ENCODE measurements at regions not wholly inside any gene's neighbourhood (a gene's known extent, or its start where the extent isn't known, plus 50 kb on each side); places are given as distances from the start of the nearest gene placed in this dataset.

DNA sequence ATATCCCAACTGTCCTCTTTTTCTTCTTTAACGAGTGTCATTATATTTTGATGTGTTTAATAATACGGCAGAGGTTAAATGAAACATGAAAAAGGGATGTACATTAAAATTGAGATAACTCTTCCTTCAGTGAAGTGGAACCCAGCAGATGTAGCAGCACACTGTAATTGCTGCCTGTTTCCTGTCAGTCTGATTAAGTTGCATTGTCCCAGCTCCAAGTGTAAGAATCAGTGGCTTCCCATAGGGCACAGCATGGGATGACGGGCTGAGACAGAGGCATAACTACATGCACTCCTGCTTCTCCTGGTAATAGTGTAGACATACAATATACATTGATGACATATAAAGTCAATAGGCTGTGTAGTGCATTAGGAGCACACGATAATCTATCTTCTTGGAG, 175.8 kb upstream of the TCF4 start:
- H3K9ac ChIP-seq (ENCODE audit: low read length), result no peak overlapping the region
- no peak overlapping the region for H3K4me3 ChIP-seq (ENCODE audit: low read length)
- no peaks in the 10 kb centered on the region for H3K27me3 ChIP-seq (replicated peaks; ENCODE audit: insufficient read depth, low read length)
- H4K20me1 ChIP-seq (ENCODE audit: insufficient read depth, low read length), result no peaks in the 10 kb centered on the region
- H3K79me2 ChIP-seq (ENCODE audit: low read length), result no peaks in the 10 kb centered on the region
- TF ChIP-seq EZH2 (optimal IDR thresholded peaks at IDR 0.05; ENCODE audit: low read depth, low read length) (no peak), EZH2phosphoT487 (IDR thresholded peaks at IDR 0.05; ENCODE audit: low read length) (no peak)
- TF ChIP-seq, protein P1, sequence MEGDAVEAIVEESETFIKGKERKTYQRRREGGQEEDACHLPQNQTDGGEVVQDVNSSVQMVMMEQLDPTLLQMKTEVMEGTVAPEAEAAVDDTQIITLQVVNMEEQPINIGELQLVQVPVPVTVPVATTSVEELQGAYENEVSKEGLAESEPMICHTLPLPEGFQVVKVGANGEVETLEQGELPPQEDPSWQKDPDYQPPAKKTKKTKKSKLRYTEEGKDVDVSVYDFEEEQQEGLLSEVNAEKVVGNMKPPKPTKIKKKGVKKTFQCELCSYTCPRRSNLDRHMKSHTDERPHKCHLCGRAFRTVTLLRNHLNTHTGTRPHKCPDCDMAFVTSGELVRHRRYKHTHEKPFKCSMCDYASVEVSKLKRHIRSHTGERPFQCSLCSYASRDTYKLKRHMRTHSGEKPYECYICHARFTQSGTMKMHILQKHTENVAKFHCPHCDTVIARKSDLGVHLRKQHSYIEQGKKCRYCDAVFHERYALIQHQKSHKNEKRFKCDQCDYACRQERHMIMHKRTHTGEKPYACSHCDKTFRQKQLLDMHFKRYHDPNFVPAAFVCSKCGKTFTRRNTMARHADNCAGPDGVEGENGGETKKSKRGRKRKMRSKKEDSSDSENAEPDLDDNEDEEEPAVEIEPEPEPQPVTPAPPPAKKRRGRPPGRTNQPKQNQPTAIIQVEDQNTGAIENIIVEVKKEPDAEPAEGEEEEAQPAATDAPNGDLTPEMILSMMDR (IDR thresholded peaks at IDR 0.05; ENCODE audit: low read length), result no peak
- no peaks in the 10 kb centered on the region for H3K9me3 ChIP-seq (replicated peaks; ENCODE audit: insufficient read depth, low read length)
- DNase-seq, result no peak
- H3K27ac ChIP-seq (ENCODE audit: low read length), result no peak overlapping the region
- no peaks in the 10 kb centered on the region for H3K9me2 ChIP-seq (replicated peaks; ENCODE audit: insufficient read depth, low read length)
- H3K4me1 ChIP-seq (ENCODE audit: low read length), result no peaks in the 10 kb centered on the region
- no peaks in the 10 kb centered on the region for H3K36me3 ChIP-seq (replicated peaks; ENCODE audit: insufficient read depth, low read length)
- no peak overlapping the region for H3K4me2 ChIP-seq (ENCODE audit: low read depth, low read length)
- no peak overlapping the region for H2AFZ ChIP-seq (ENCODE audit: low read length)
- no peaks in the 10 kb centered on the region for H3F3A ChIP-seq (ENCODE audit: insufficient read depth, low read length)

DNA sequence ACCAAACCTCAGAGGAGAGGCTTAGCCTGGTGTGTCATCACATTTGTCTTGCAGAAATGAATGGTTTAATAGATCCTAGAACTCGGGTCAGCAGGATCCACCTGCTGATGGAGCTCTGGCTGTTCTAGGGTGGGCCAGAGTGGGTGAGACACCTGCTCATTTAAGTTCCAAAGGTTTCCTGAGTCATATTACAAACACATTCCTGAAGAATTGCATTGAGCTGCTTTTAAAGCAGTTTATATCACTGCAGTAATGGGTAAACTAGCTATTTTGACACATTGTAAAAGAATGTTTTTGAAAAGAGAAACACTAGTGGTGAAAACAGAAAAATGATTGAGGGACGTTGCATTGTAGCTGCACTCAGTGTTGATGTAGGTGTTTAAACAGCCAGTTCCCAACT, 175.3 kb upstream of the TCF4 start:
- Histone ChIP-seq H3K27me3 (replicated peaks; ENCODE audit: insufficient read depth, low read length) (no peaks in the 10 kb centered on the region), H3K36me3 (replicated peaks; ENCODE audit: insufficient read depth, low read length) (no peaks in the 10 kb centered on the region), H3K9me3 (replicated peaks; ENCODE audit: insufficient read depth, low read length) (no peaks in the 10 kb centered on the region), H2AFZ (ENCODE audit: low read length) (no peak overlapping the region), H3K4me2 (ENCODE audit: low read depth, low read length) (no peak overlapping the region), H3F3A (ENCODE audit: insufficient read depth, low read length) (no peaks in the 10 kb centered on the region), H3K4me3 (ENCODE audit: low read length) (no peak overlapping the region), H3K9me2 (replicated peaks; ENCODE audit: insufficient read depth, low read length) (no peaks in the 10 kb centered on the region), H3K9ac (ENCODE audit: low read length) (no peak overlapping the region), H3K79me2 (ENCODE audit: low read length) (no peaks in the 10 kb centered on the region), H4K20me1 (ENCODE audit: insufficient read depth, low read length) (no peaks in the 10 kb centered on the region), H3K27ac (ENCODE audit: low read length) (no peak overlapping the region), H3K4me1 (ENCODE audit: low read length) (no peaks in the 10 kb centered on the region)
- TF ChIP-seq EZH2phosphoT487 (IDR thresholded peaks at IDR 0.05; ENCODE audit: low read length) (no peak), EZH2 (optimal IDR thresholded peaks at IDR 0.05; ENCODE audit: low read depth, low read length) (no peak)
- TF ChIP-seq, protein P1 (IDR thresholded peaks at IDR 0.05; ENCODE audit: low read length), result no peak
- no peak for DNase-seq

DNA sequence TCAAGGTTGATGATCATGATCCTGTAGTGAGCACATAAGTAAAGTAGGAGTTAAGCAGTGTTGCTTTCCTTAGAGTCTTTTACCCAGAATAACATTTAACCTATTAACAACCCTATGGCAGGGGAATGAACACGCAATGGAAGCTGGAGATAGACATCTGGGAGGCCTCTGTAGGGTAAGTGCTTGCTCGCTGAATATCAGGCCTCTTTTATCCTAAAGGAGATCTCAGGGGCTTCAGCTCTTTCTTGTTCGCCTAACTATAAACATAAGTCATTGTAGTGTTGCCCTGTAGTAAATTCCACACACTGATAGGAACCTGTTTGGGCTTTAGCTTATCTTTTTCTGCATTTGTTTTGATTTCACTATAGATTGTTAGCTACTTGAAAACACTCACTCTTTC, 174.4 kb upstream of the TCF4 start:
- no peak overlapping the region for H3K4me2 ChIP-seq (ENCODE audit: low read depth, low read length)
- TF ChIP-seq, protein P1 (IDR thresholded peaks at IDR 0.05; ENCODE audit: low read length), result no peak
- no peak for TF ChIP-seq EZH2 (optimal IDR thresholded peaks at IDR 0.05; ENCODE audit: low read depth, low read length)
- no peak for TF ChIP-seq EZH2phosphoT487 (IDR thresholded peaks at IDR 0.05; ENCODE audit: low read length)

More for the DNA sequence above, 174.4 kb upstream of the TCF4 start:
- H3K9ac ChIP-seq (ENCODE audit: low read length), result no peak overlapping the region
- no peaks in the 10 kb centered on the region for H3K27me3 ChIP-seq (replicated peaks; ENCODE audit: insufficient read depth, low read length)
- H3K4me1 ChIP-seq (ENCODE audit: low read length), result no peaks in the 10 kb centered on the region
- no peaks in the 10 kb centered on the region for H3K36me3 ChIP-seq (replicated peaks; ENCODE audit: insufficient read depth, low read length)
- H3K79me2 ChIP-seq (ENCODE audit: low read length), result no peaks in the 10 kb centered on the region
- no peak for DNase-seq
- no peak overlapping the region for H2AFZ ChIP-seq (ENCODE audit: low read length)
- H3K27ac ChIP-seq (ENCODE audit: low read length), result no peak overlapping the region
- no peaks in the 10 kb centered on the region for H3F3A ChIP-seq (ENCODE audit: insufficient read depth, low read length)
- H3K4me3 ChIP-seq (ENCODE audit: low read length), result no peak overlapping the region
- no peaks in the 10 kb centered on the region for H3K9me2 ChIP-seq (replicated peaks; ENCODE audit: insufficient read depth, low read length)
- no peaks in the 10 kb centered on the region for H3K9me3 ChIP-seq (replicated peaks; ENCODE audit: insufficient read depth, low read length)
- H4K20me1 ChIP-seq (ENCODE audit: insufficient read depth, low read length), result no peaks in the 10 kb centered on the region

All from MM.1S (cell line).